Astrocyte (in vitro differentiated cells and primary cell): ENCODE measurements at regions not wholly inside any gene's neighbourhood (a gene's known extent, or its start where the extent isn't known, plus 50 kb on each side); places are given as distances from the start of the nearest gene placed in this dataset.

Source experiments
- EZH2 ChIP-seq: IDR thresholded peaks from 2 replicates; pipeline ENCODE4 v1.6.1; 2012; ENCODE audit warnings: mild to moderate bottlenecking, low read length, inconsistent platforms; ENCODE audit not compliant: insufficient read depth
- TF ChIP-seq, protein P1 (sequence below): IDR thresholded peaks from 2 replicates; pipeline ENCODE4 v1.5.1; 2011; ENCODE audit warnings: low read depth, mild to moderate bottlenecking, inconsistent platforms, low read length, moderate library complexity; ENCODE audit not compliant: insufficient read depth

DNA sequence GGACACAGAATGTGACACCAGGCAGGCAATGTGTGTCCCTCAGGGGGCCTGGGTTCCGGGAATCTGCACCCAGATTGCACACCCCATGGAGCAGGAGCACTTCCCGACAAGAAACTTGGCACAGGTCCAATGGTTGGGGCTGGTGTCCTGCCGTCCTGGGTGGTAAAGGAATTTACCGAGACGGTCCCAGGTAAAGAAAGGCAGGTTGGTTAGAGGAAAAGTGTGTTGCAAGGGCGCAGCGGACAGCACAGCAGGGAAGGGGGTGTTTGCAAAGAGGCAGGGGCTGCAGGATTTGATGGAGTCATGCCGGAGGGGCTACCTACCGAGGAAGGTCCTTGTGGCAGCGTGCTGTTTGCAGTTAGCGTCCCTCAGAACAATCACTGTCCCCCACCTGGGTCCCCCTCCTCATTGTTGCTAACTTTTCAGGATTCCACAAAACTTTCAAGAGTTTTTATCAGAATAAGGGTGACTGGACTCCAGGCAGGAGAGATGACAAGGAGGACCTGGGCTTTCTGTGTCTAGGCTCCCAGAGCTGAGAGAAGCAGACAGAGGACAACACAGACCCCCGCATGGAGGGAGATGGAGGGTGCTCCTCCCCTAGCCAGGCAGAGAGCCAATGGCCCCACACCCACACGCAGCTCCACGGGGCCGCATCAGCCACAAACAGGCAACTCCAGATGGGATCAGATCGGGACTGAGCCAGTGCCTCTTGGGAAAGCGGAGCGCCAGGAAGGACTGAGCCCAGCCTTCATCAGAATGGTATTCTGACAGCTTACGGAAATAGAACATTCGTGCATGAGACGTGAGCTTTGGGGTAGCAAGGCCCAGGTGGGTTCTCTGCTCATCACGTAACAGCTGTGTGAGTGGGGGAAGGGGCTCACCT lies 1423.9 kb downstream of the BRD1 start:
- TF ChIP-seq, protein P1, sequence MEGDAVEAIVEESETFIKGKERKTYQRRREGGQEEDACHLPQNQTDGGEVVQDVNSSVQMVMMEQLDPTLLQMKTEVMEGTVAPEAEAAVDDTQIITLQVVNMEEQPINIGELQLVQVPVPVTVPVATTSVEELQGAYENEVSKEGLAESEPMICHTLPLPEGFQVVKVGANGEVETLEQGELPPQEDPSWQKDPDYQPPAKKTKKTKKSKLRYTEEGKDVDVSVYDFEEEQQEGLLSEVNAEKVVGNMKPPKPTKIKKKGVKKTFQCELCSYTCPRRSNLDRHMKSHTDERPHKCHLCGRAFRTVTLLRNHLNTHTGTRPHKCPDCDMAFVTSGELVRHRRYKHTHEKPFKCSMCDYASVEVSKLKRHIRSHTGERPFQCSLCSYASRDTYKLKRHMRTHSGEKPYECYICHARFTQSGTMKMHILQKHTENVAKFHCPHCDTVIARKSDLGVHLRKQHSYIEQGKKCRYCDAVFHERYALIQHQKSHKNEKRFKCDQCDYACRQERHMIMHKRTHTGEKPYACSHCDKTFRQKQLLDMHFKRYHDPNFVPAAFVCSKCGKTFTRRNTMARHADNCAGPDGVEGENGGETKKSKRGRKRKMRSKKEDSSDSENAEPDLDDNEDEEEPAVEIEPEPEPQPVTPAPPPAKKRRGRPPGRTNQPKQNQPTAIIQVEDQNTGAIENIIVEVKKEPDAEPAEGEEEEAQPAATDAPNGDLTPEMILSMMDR: no peak
- TF ChIP-seq EZH2: no peak
